CD14-positive monocyte (primary cell): ENCODE measurements at regions not wholly inside any gene's neighbourhood (a gene's known extent, or its start where the extent isn't known, plus 50 kb on each side); places are given as distances from the start of the nearest gene placed in this dataset.

Experiments used
- DNase-seq, 3 donors: peaks; one replicate each; pipeline ENCODE4 v3.0.0-alpha.2; 2011 to 2022
- H2AFZ ChIP-seq: 2 replicates; pipeline ENCODE4 v1.6.0; 2012; ENCODE audit warnings: mild to moderate bottlenecking, low read depth, low read length, inconsistent platforms; ENCODE audit not compliant: insufficient read depth, poor library complexity, severe bottlenecking
- H3K27ac ChIP-seq, 2 donors: 1 replicate in 1 of 2; 2 replicates in 1 of 2; pipeline ENCODE4 v1.5.1; 2012 to 2013; ENCODE audit warnings: low read length in 2 of 2, control low read depth in 1 of 2, inconsistent platforms in 1 of 2, low read depth in 1 of 2, mild to moderate bottlenecking in 1 of 2
- H3K27me3 ChIP-seq, 2 donors: one replicate each; pipeline versions ENCODE4 v1.6.0 to v1.6.1; 2011 to 2013; ENCODE audit warnings: low read length in 2 of 2; ENCODE audit not compliant: control insufficient read depth in 2 of 2, insufficient read depth in 2 of 2
- H3K36me3 ChIP-seq, 2 donors: replicated peaks in 1 of 2; 1 replicate in 1 of 2; 2 replicates in 1 of 2; pipeline versions ENCODE4 v1.5.1 to v1.6.1; 2012 to 2013; ENCODE audit warnings: low read length in 2 of 2, control low read depth in 1 of 2, inconsistent platforms in 1 of 2, mild to moderate bottlenecking in 1 of 2; ENCODE audit not compliant: insufficient read depth in 2 of 2, control insufficient read depth in 1 of 2
- H3K4me1 ChIP-seq, 2 donors: 1 replicate in 1 of 2; 2 replicates in 1 of 2; pipeline versions ENCODE4 v1.5.1 to v1.6.1; 2012 to 2013; ENCODE audit warnings: low read length in 2 of 2, control low read depth in 1 of 2, inconsistent platforms in 1 of 2, mild to moderate bottlenecking in 1 of 2, moderate library complexity in 1 of 2; ENCODE audit not compliant: insufficient read depth in 2 of 2, control insufficient read depth in 1 of 2
- H3K4me2 ChIP-seq: replicated peaks from 2 replicates; pipeline ENCODE3; 2012; ENCODE audit warnings: low read length, moderate library complexity, mild to moderate bottlenecking; ENCODE audit not compliant: poor library complexity, severe bottlenecking; ENCODE audit errors: extremely low read depth
- H3K4me3 ChIP-seq, 3 experiments: fragments of 200-600 bp in 1 of 3; sonication (generic) in 1 of 3; replicated peaks in 1 of 3; 1 replicate in 2 of 3; 2 replicates in 1 of 3; pipeline ENCODE4 v1.5.1; 2011 to 2013; ENCODE audit warnings: low read length in 3 of 3, mild to moderate bottlenecking in 3 of 3, control low read depth in 2 of 3, low read depth in 2 of 3, inconsistent platforms in 1 of 3, moderate library complexity in 1 of 3
- H3K79me2 ChIP-seq: 2 replicates; pipeline ENCODE4 v1.6.0; 2012; ENCODE audit warnings: mild to moderate bottlenecking, control low read depth, inconsistent platforms, low read length, moderate library complexity; ENCODE audit not compliant: insufficient read depth
- H3K9ac ChIP-seq: 2 replicates; pipeline ENCODE4 v1.6.0; 2017; ENCODE audit warnings: low read length, mild to moderate bottlenecking; ENCODE audit not compliant: insufficient read depth, poor library complexity, severe bottlenecking
- H3K9me3 ChIP-seq, 2 donors: replicated peaks in 1 of 2; 1 replicate in 1 of 2; 2 replicates in 1 of 2; pipeline versions ENCODE4 v1.5.1 to v1.6.1; 2012 to 2013; ENCODE audit warnings: low read length in 2 of 2, control low read depth in 1 of 2; ENCODE audit not compliant: control insufficient read depth in 1 of 2, insufficient read depth in 1 of 2
- H4K20me1 ChIP-seq: 2 replicates; pipeline ENCODE4 v1.6.0; 2012; ENCODE audit warnings: mild to moderate bottlenecking, low read length, control low read depth, moderate library complexity; ENCODE audit not compliant: insufficient read depth
- H3K27ac Mint-ChIP-seq, 7 donors: one replicate each; pipeline ENCODE4 v1.8.0; 2020; ENCODE audit warnings: mild to moderate bottlenecking in 7 of 7, mixed read lengths in 7 of 7, moderate library complexity in 6 of 7, inconsistent platforms in 2 of 7
- H3K27me3 Mint-ChIP-seq, 3 donors: one replicate each; pipeline ENCODE4 v1.8.0; 2021 to 2022; ENCODE audit warnings: low read depth in 3 of 3, mild to moderate bottlenecking in 3 of 3, mixed read lengths in 3 of 3, moderate library complexity in 3 of 3, inconsistent platforms in 1 of 3
- H3K36me3 Mint-ChIP-seq, 2 donors: one replicate each; pipeline ENCODE4 v1.8.0; 2020; ENCODE audit warnings: mixed read lengths in 2 of 2, inconsistent platforms in 1 of 2, mild to moderate bottlenecking in 1 of 2
- H3K4me1 Mint-ChIP-seq: one replicate; pipeline ENCODE4 v1.8.0; 2020; ENCODE audit warnings: mild to moderate bottlenecking, mixed read lengths
- H3K4me3 Mint-ChIP-seq, 2 donors: one replicate each; pipeline ENCODE4 v1.8.0; 2020; ENCODE audit warnings: mild to moderate bottlenecking in 2 of 2, mixed read lengths in 2 of 2, moderate library complexity in 1 of 2
- H3K9me3 Mint-ChIP-seq, 7 donors: one replicate each; pipeline ENCODE4 v1.8.0; 2020 to 2022; ENCODE audit warnings: mixed read lengths in 7 of 7, mild to moderate bottlenecking in 6 of 7, moderate library complexity in 6 of 7, inconsistent platforms in 2 of 7
- CTCF ChIP-seq: fragments of 200-600 bp; IDR thresholded peaks from one replicate; pipeline ENCODE4 v1.8.0; 2022; ENCODE audit warnings: antibody characterized with exemption, mild to moderate bottlenecking
- WGBS: methylation state at CpG from one replicate; pipeline ENCODE4 v1.1.5; 2013; ENCODE audit warnings: missing lambda C conversion rate; ENCODE audit not compliant: insufficient coverage; 5-methylcytosine and 5-hydroxymethylcytosine counted together
- intact Hi-C, 2 donors: fragments of 100-400 bp; cut with micrococcal nuclease; formaldehyde crosslinking; loops; one replicate each; pipeline versions ENCODE4 v1.15.0 to v1.15.1; 2023

GRCh38 chr21:38179511-38179910 is 77.3 kb upstream of the KCNJ15 start:
- Mint-ChIP-seq H3K36me3 (no peaks in the 10 kb centered on the region), H3K4me3 (no peak overlapping the region), H3K27me3 (peaks cover 0 to 10% (median 4%) of the 10 kb centered on the region in 3 donors), H3K27ac (peak overlapping the region in 1 of 7 donors; percentile 19), H3K4me1 (peaks cover 13% of the 10 kb centered on the region), H3K9me3 (peaks cover 3 to 11% (median 9%) of the 10 kb centered on the region in 7 donors)
- intact Hi-C loops, result no loop called here
- TF ChIP-seq CTCF, result no peak
- H4K20me1 ChIP-seq, result no peaks in the 10 kb centered on the region
- peaks cover 0 to 4% of the 10 kb centered on the region in 2 donors for H3K9me3 ChIP-seq
- no peak overlapping the region for H2AFZ ChIP-seq
- no peak overlapping the region for H3K9ac ChIP-seq
- H3K4me2 ChIP-seq, result no peak overlapping the region
- no peaks in the 10 kb centered on the region for H3K79me2 ChIP-seq
- no peak for DNase-seq
- no peaks in the 10 kb centered on the region for H3K36me3 ChIP-seq
- H3K27me3 ChIP-seq, result no peaks in the 10 kb centered on the region
- no peak overlapping the region for H3K27ac ChIP-seq
- WGBS, result 87% methylated on average over 2 of the region's 2 CpGs
- no peaks in the 10 kb centered on the region for H3K4me1 ChIP-seq
- H3K4me3 ChIP-seq, result no peak overlapping the region

GRCh38 chr21:38181096-38181495 is 75.7 kb upstream of the KCNJ15 start:
- H4K20me1 ChIP-seq, result no peaks in the 10 kb centered on the region
- H3K9ac ChIP-seq, result no peak overlapping the region
- H3K27ac Mint-ChIP-seq, result no peak overlapping the region
- peaks cover 2 to 10% (median 3%) of the 10 kb centered on the region in 3 donors for H3K27me3 Mint-ChIP-seq
- H3K9me3 Mint-ChIP-seq, result peaks cover 3 to 13% (median 11%) of the 10 kb centered on the region in 7 donors
- no peak overlapping the region for H3K4me3 ChIP-seq
- no peaks in the 10 kb centered on the region for H3K4me1 ChIP-seq
- no peak overlapping the region for H2AFZ ChIP-seq
- TF ChIP-seq CTCF, result no peak
- H3K9me3 ChIP-seq, result peaks cover 0 to 4% of the 10 kb centered on the region in 2 donors
- DNase-seq, result no peak
- no peaks in the 10 kb centered on the region for H3K36me3 Mint-ChIP-seq
- H3K27ac ChIP-seq, result no peak overlapping the region
- H3K36me3 ChIP-seq, result no peaks in the 10 kb centered on the region
- H3K4me2 ChIP-seq, result no peak overlapping the region
- H3K27me3 ChIP-seq, result no peaks in the 10 kb centered on the region
- intact Hi-C loops, result no loop called here
- H3K4me1 Mint-ChIP-seq, result peaks cover 13% of the 10 kb centered on the region
- H3K79me2 ChIP-seq, result no peaks in the 10 kb centered on the region
- no CpG with 5 or more reads among the region's 4 CpGs for WGBS
- H3K4me3 Mint-ChIP-seq, result no peak overlapping the region
